Fibroblast of upper back skin (primary cell): ENCODE measurements at regions not wholly inside any gene's neighbourhood (a gene's known extent, or its start where the extent isn't known, plus 50 kb on each side); places are given as distances from the start of the nearest gene placed in this dataset.

Source experiments
- DNase-seq: peaks from one replicate; pipeline ENCODE4 v3.0.0-alpha.2; 2013

DNA sequence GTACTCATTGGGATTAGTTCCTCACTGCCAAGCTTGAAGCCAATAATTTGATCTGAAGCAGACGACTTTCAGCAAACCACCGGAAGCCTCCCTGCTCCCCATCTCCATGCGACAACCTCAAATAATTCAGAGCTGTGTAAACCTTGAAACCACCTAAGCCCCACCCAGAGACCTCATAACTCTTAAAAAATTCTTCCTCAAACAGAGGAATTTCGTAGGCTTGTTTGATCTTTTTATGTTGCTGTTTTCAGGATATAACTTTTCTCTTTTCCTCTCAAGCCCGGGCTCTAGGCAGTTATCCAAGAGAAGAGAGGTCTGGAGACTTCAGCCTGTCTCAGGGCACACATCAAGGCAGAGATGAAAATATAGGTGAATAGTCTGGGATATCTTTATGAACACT, 311.6 kb downstream of the KCNRG start:
- DNase-seq, result peak; percentile 74

DNA sequence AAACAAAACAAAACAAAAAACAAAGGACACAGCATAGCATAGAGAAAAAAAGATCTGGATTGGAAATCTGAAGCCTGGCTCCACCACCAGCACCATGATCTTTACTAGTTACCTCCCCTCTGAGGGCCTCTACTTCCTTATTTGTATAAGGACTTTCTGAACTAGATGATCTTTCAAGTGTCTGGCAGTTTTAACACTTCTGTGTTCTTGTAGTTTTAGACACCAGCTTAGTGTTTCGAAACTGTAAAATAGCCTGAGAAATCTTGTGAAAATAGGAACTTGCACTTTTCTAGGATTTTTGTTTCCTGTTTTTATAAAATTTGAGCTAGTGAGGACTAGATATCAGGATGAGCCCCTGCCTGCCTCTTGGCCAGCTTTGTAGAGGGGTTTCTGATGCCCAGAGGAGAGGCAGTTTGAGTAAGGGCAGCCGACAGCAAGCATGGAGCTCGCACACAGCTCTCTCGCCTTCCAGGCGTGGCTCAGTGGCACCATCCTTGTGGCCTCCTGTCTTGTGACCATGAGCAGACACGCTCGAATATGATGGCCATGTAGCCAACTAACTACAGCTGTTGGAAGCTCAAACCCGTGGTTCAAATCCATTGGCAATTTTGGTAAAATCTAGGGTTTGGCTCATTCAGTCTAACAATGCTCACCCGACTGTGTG, 319.0 kb downstream of the KCNRG start:
- DNase-seq, result no peak

DNA sequence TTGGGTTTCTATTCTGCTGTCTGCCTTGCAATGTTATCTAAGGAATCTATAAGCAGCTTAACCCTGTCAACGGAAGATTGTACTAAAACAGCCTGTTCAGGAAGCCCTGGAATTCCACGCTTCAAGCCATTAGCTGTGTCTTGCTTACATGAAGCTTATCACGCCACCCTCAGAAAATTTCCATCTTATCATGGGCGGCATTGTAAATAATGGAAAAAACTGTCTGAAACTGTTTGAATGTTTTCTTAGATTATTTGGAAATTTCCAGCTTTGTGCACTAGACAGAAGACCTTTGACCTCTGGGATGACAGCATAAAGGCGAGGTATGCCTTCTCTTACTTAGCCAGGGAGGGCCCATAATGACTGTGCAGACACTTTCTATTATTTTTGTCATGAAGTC, 319.7 kb downstream of the KCNRG start:
- no peak for DNase-seq

DNA sequence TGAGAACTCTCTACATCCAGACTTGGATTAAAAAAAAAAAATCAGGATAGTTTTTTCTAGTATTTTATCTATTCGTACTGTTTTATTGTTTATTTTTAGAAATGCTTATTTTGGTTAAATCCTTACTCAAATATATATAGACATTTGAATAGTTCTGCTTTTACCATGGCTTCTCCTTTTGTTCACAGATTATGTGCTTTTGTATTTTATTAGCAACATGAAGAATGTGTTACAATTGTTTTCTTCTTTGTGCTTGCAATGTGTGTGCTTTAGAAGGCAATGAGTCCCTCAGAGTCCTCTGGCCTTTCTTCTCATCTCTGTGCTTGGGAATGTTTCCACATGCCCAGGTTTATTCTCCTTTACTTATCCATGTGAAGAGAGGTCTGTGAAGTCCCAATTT, 324.0 kb downstream of the KCNRG start:
- no peak for DNase-seq

DNA sequence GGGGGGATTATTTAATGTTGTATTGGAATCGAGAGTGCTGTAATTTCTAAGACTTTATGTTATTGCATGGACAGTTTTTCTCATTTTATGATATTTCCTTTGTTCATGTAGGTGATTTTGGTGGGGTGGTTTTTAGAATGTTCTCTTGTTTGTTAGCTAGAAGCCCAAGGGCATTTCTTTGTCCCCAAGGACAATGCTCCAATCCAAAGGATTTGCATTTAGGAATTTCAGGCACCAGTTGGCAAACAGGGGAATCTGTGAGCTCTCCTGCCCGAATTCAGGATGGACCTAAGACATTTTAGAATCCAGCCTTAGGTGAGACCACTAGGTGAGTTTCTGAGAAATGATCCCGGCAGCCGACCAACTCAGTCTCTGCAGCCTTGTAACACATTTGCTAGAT, 324.9 kb downstream of the KCNRG start:
- no peak for DNase-seq

DNA sequence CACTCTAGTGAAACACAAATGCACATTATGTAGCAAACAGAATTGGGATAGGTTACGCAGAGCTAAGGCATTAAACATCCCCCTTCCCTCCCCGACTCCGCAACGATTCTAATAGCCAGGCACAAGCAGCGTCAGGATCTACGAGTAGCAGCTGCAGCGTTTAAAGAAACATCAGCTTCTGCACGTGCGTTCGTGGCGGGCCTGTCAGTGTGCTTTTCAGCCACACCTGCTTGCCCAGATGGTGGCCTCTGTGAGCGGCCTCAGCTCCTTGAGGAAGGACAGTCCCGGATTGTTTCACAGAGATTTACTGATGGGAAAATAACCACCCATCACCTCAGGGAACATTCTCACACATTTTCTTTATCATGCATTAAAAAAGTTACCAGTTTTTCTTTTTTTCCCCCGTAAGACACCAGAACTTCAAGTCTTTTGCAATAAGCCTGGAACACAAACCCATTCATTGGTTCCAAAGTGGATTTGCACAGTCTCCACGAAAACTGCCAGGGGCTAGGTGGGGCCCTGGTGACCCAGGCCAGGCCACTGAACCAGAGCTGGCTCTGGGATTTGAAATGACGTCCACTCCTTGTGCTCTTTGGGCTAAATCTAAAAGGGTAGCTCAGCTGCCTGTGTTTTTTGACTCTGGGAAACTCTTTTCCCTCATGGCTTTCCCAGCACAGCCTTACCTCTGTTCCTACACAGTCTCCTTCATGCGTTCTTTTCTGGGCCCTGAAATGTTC, 325.5 kb downstream of the KCNRG start:
- no peak for DNase-seq

DNA sequence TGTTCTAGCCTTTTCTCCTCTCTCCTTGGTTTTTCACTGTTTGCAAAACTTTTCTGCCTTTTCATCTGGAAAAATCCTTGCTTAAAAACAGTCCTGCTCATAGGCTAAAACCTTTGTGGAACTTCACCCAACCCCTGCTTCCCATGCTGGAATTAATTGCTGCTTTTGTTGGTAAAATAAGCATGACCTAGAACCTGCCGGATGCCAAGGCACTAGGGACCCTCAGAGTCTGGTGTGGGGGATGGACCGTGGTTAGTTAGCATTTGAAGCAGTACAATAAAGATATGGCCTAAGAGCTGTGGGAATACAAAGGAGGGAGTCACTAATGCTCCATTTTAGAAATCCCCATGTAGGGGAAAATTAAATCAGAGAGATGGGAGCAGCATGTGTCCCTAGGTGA, 326.3 kb downstream of the KCNRG start:
- no peak for DNase-seq

DNA sequence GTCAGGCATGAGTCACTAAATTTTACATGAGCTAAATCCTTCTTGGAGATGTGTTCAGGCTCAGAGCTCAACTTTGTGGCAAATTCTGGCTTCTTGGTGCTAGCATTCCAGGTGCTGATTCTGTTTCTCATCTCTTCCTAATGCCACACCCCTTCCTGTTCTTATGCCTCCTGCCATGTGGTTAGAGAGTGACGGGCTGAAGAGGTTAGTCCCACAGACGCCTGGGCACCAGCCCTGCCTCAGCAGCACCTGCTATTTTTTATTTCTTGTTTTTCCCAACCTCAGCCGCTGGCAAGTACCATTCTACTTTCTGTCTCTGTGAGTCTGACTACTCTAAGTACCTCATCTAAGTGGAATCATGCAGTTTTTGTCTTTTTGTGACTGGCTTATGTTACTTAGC, 329.5 kb downstream of the KCNRG start:
- no peak for DNase-seq

DNA sequence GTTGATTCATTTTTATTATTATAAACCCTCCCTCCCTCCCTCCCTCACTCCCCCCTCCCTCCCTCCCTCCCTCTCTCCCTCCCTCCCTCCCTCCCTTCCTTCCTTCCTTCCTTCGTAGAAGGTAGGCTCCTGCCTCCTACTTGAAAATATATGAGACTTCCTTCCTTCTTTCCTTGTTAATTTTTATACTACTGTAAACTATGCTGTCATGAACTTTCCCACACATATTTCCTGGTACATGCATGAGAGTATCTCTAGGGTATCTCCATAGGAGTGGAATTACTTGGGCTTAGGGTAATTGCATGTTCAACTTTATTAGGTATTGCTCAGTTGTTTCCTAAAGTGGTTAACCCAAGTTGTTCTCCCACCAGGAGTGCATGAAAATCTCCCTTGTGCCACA, 330.6 kb downstream of the KCNRG start:
- no peak for DNase-seq

DNA sequence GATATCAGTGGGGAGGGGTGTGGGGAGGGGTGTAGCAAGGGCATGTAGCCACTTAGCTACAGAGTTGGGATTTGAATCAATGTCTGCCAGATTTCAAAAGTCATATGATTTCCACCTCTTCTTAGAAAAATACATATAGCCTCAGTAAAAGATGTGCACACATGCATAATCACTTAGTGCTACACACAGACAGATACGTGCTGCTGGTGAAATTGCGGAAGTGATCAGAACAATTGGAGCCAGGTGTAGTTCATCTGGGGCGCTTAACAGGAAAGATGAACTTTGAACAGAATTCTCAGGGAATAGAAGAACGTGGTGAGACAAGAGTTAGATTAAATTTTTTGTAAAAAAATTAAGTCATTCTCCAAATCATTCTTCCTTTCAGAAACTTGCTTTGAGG, 333.1 kb downstream of the KCNRG start:
- no peak for DNase-seq

DNA sequence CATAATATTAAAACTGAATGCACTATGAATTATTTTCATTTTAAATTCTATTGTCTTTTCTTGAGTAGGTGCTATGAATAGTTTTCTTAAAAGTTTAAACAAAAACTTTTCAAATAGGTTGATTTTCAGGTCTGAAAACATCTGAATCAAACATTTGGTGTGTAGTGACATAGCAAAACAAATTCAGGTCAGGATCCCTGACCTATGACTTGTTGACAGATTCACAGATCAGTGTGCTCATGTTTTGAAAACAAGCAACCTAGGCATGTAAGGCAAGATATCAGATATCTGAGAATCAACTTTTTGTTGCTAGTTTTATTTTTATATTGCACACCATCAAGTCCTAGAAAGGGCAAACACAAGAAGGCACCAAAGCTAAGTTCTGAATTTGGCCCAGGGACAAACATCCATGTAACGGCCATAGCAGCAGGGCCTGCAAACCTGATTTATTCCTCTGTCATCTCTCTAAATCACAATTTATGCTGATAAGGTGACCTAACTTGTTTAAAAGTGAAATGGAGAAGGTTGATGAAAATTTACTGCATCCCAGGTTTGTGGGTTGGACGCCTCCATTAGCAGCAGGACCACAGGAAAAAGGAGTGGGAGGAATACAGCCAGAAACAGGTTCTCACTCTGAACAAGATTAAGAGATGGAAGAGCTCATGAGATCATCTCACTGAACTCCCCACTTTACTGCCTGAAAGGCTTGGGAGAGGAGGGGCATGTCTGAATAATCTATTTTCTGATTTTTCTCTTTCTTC, 337.7 kb downstream of the KCNRG start:
- no peak for DNase-seq

DNA sequence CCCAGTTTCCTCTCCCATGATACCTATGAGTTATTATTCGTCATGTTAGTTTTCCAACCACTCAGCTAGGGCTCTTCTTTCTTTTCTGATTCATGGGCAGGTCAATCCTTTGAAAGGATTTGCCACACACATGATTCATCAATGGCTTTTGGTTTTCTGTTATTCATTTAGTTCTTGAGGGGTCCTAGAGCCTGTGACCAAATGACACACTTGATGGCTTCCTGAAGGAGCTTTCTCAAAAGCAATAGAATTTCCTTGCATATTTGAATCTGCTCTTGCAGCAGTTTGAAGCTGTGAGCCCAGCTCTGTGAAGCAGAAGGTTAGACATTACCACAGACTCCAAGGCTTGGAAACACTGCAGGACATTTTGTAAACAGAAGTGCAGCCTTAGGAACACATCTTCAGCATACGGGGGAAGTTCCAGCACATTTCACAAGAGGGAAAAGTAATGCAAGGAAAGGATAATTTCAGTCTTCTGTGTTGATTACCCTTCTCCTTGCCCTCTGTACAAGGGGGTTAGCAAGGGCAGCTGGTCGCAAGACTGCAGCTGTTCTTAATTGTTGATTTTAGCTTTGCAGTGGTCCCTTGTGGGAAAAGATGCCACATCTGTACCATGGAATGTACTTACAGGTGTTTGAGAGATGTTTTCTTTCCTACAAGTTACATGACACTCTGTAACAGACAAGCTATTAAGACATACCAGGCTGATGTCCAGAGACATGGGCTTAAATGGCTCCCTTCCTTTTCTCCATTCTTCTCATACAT, 338.6 kb downstream of the KCNRG start:
- DNase-seq, result peak; percentile 72

DNA sequence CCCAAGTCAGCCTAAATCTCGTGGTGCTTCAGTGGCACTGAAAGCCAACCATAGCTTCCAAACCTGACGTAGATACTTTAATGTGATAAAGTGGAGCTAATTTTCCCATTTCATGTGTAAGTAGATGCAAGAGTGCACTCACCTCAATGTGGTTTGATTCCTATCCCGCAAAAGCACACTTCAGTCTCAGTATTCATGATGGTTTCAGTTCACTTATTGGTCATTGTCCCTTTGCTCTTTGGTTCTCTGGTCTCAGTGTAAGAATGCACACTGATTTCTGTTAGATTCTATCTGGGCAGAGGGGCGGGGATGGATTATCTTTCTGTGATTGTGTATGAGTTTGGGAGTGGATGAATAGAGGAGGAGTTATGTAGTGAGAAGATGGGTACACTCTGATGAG, 340.6 kb downstream of the KCNRG start:
- no peak for DNase-seq

DNA sequence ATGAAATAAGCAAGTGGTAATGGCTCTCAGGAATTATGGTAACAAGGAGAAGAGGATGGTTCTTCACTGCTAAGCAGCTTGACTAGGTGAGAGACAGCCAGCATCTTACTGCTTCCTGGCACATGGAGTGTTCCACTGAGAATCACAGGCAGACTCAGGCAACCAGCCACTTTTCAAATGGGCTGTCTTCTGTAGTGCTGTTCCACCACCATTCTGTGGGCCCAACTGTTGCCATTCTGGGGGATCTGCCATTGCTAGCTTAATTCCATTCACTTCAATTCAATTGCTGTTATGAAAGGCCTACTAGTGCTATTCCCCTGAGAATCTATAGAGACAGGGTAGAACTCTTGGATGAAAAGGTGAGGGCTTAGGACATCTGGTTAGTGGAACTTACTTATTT, 341.9 kb downstream of the KCNRG start:
- no peak for DNase-seq

DNA sequence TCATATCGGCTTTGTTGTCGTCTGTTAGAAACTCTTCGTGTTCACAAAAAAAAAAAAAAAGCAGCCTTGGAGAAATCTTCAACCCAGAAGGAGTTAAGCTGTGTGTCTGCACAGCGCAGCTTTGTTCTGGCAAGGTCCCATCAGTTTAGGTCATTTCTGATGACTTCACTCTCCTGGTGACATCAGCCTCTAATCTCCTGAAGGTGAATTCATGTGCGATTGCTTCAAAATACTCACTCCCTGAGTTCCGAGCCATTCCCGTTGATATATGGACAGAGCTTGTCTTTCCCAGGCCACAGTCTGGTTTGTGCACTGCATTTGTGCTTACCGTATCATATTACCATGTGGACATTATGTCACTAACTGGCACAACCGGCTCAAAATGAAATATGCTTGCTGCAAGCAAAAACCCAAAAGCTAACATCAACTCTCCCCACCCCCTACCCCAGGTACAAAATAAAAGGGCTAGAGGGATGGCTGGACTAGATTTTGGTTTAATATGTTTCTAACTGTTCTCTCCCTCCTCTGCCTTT, 342.4 kb downstream of the KCNRG start:
- DNase-seq, result peak; percentile 80

DNA sequence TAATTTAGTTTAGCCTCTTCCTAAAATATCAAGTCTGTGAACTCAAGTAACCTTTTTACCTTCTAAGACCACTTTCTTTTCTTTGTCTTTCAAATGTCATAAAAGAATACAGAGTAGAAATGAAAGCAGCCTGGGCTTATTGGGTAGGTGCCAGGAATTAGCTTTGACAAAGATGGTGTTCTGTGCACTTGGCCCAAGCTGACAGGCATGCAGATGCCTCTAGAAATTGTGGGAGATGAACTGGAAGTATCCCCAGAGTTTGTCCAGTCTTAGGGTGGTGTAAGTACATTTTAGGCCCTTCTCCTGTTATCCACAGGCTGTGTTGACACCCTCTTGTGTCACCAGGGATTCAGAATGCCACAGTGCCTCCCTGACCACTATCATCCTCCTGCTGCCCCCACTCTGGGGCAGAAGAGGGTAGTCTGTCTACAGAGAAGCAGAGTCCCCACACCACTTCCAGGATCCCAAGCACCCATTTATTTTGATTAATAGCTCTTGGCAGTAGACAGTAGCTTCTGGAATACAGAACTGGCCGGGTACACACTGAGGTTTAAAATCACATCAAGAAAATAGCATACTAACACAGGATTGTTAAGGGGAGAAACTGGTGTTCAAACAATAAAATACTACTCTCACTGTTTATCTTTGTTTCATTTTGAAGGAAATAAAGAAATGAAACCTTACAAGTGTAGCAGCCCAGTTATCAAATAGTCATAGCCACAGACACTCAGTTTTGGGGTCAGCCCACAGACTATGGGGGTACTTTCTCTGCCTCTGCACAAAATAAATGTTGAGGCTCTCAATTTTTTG, 343.2 kb downstream of the KCNRG start:
- no peak for DNase-seq

DNA sequence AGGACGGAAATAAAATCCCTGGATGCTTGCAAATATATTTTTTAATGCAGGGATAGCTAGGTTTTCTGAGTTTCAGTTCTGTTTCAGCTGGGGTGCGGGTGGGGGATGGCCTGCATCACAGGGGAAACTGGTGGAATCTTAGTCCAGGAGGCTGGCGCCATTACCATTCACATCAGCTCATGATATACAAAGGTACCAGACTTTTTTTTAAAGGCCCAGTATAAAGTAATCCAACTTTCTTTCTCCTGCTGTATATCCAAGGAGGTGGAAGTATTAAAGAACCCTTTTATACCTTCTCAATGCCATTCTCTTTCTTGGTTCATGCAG, 343.8 kb downstream of the KCNRG start:
- no peak for DNase-seq

DNA sequence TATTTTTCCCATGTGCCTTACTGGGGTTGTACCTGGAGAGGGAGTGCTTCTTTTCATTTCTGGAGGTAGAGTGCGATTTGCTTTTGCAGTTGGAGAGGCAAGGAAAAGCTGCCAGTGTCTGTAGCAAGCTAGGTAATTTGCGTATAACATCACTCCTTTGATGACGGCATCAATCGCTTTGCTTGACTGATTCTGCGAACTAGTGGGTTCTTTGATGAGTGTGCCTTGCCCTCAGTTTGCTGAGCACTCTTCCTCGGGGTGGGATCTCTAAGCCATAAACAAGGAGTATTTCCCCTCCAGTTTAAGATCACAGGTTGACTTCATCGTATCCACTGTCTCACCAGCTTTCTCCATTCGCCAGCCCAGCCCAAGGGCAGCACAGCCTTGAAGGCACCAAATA, 344.5 kb downstream of the KCNRG start:
- DNase-seq, result no peak

DNA sequence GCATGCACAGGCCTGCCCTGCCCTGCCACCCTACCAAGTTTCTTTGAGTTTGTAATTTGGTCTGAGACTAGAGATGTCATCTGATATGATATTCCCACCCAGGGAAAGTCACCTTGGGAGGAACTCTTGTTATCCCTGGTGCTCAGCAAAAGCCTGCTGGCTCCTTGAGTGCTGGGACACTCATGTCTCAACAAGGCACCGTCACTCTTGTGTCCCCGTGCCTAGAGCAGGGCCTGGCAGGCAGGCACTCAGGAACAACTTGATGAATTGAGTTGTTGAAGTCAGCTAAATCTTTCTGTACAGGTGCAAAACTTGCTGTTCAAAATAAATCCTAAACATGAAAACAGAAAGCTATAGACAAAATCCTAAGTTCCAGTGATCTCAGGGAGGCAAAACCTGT, 345.4 kb downstream of the KCNRG start:
- no peak for DNase-seq

DNA sequence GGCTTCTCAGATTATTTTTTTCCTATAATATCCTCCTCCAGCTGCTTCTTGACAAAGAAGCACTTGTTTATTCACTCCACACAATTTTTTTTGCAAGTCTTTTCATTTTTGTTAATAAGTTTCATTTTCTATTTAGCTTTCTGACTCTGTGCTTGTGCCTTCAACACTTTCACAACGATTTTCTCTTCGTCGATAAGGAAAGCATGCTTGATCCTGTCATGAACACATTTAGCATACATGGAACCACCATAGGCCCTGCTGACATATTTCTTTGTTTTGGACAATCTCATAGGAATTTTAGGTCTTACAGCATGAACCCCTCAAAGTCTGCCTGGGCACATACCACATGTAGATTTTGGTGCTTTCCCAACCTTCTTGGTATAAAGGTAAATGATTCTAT, 346.0 kb downstream of the KCNRG start:
- DNase-seq, result no peak

DNA sequence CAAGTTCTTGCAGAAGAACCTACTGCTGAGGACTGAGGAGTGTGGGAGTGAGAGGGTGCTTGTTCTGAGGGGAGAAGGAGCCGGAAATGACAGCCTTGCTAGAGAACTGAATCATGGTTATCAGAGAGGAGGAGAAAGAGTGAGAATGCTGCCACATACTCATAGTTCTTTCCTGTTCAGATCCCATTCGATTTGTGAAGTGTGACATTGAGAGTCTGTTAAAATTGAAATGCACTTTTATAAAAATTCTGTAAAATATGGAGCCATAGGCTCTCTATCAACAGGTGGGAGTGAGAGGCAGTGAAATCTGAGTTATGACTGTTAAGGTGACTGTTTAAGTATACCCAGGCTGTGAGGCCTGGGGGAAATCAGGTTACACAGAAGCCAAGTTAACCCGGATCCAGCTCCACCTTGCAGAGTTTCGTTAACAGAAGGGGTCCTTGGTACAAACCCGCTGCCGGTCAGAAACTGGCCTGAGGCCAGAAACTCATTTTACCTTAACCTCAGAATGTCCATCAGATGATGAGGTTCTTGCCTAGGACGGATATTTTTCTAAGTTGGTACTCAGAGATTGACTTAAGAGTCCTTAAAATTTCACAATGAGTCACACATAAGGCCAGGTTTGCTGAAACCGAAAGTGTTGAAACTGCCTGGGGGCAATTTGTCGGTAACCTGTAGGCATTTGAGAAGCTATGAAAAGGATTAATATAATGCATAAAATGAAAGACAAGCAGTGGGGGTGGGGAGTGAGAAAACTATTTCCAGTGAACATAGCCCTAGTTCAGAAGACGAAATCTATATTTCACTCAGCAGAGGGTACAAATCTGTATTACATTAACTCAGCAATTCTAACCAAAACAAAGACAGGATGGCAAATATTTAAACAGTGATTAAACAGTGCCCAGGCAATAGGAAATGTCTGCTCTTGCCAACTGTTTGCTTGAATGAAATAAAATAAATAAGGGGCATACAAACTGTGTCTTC, 350.5 kb downstream of the KCNRG start:
- DNase-seq, result no peak
